HepG2 (cell line): ENCODE measurements at regions not wholly inside any gene's neighbourhood (a gene's known extent, or its start where the extent isn't known, plus 50 kb on each side); places are given as distances from the start of the nearest gene placed in this dataset.

ENCODE experiments used
- ATAC-seq: fragments of 200-7000 bp; cut with Tn5 transposase; 3 replicates; pipeline ENCODE4 v1.9.1; 2020; ENCODE audit warnings: mild to moderate bottlenecking, moderate library complexity
- BruUV-seq: library from RNA; stranded (reverse); fragments of 400-500 nt; replicated peaks from 2 replicates; lab custom pipeline; 2021; lab: Mats Ljungman, UMichigan
- CTCF ChIA-PET: fragments of 300-600 bp; formaldehyde crosslinking; extraction: SDS; loops from one replicate; lab custom pipeline; 2021; ENCODE audit warnings: low total read pairs, inconsistent platforms, low intra/inter-chr PET ratio; lab: Yijun Ruan, JAX
- POLR2A ChIA-PET: fragments of 350-600 bp; sonication (Branson Sonifier 250); formaldehyde crosslinking; loops from one replicate; lab custom pipeline; 2020; ENCODE audit warnings: antibody characterized with exemption, inconsistent platforms; lab: Yijun Ruan, JAX
- DNase-seq: peaks from one replicate; pipeline ENCODE4 v3.0.0-alpha.2; 2015; ENCODE audit warnings: low spot score
- FAIRE-seq: peaks from 3 replicates; lab custom pipeline; 2011; peaks lifted over from hg19 to GRCh38; lab: Jason Lieb, UNC
- H2AFZ ChIP-seq: one replicate; pipeline ENCODE4 v1.6.1; 2011; ENCODE audit warnings: low read length, inconsistent platforms
- H3K27ac ChIP-seq: fragments of 300-600 bp; 3 replicates; pipeline ENCODE4 v1.8.0; 2011; ENCODE audit warnings: mixed run types, mild to moderate bottlenecking, mixed read lengths, low read length, inconsistent platforms; ENCODE audit not compliant: insufficient read depth; ENCODE audit errors: extremely low read length
- H3K27me3 ChIP-seq, 2 experiments: fragments of 200-600 bp in 1 of 2; 2 replicates in 1 of 2; 3 replicates in 1 of 2; pipeline versions ENCODE4 v1.6.0 to v1.8.0; 2011; ENCODE audit warnings: low read length in 2 of 2, mild to moderate bottlenecking in 2 of 2, moderate library complexity in 2 of 2, inconsistent platforms in 1 of 2; ENCODE audit not compliant: insufficient read depth in 2 of 2, control insufficient read depth in 1 of 2
- H3K36me3 ChIP-seq, 2 experiments: fragments of 200-600 bp in 1 of 2; replicated peaks in 1 of 2; 2 replicates in 1 of 2; 3 replicates in 1 of 2; pipeline versions ENCODE4 v1.5.1 to v1.8.0; 2011; ENCODE audit warnings: low read length in 2 of 2, inconsistent platforms in 1 of 2; ENCODE audit not compliant: insufficient read depth in 2 of 2, control insufficient read depth in 1 of 2
- H3K4me1 ChIP-seq: 2 replicates; pipeline ENCODE4 v1.5.1; 2012; ENCODE audit warnings: low read length, inconsistent platforms; ENCODE audit not compliant: insufficient read depth
- H3K4me2 ChIP-seq: 2 replicates; pipeline ENCODE4 v1.6.0; 2011; ENCODE audit warnings: low read depth, low read length, inconsistent platforms
- H3K4me3 ChIP-seq, 3 experiments: fragments of 200-600 bp in 1 of 3; sonication (generic), shearing (Covaris generic) in 1 of 3; replicated peaks in 1 of 3; 2 replicates each; pipeline ENCODE4 v1.5.1; 2011 to 2016; ENCODE audit warnings: low read length in 3 of 3, inconsistent platforms in 2 of 3, low read depth in 2 of 3, mild to moderate bottlenecking in 2 of 3, control low read depth in 1 of 3, mixed read lengths in 1 of 3; ENCODE audit not compliant: insufficient read depth in 1 of 3
- H3K79me2 ChIP-seq: one replicate; pipeline ENCODE4 v1.6.1; 2011; ENCODE audit warnings: low read length, inconsistent platforms; ENCODE audit not compliant: insufficient read depth
- H3K9ac ChIP-seq: 2 replicates; pipeline ENCODE4 v1.6.0; 2011; ENCODE audit warnings: mild to moderate bottlenecking, low read depth, low read length, inconsistent platforms; ENCODE audit not compliant: insufficient read depth
- H3K9me3 ChIP-seq: 2 replicates; pipeline ENCODE4 v1.5.1; 2012; ENCODE audit warnings: mild to moderate bottlenecking, low read length
- H4K20me1 ChIP-seq: 2 replicates; pipeline ENCODE4 v1.6.0; 2011; ENCODE audit warnings: inconsistent platforms, mild to moderate bottlenecking, low read length, moderate library complexity; ENCODE audit not compliant: insufficient read depth
- KDM1A ChIP-seq: IDR thresholded peaks from 2 replicates; pipeline ENCODE4 v1.6.1; 2016; ENCODE audit warnings: missing compliant biosample characterization
- KLF15 ChIP-seq: sonication (generic); formaldehyde crosslinking; IDR thresholded peaks from 2 replicates; pipeline ENCODE4 v1.8.1; 2023; ENCODE audit warnings: borderline replicate concordance, mild to moderate bottlenecking, inconsistent platforms, missing genetic modification reagents, mixed read lengths
- NFATC3 ChIP-seq: sonication (generic); formaldehyde crosslinking; IDR thresholded peaks from 2 replicates; pipeline ENCODE4 v1.5.1; 2020; ENCODE audit warnings: mild to moderate bottlenecking, missing genetic modification reagents
- RBM22 ChIP-seq: fragments of 200-400 bp; formaldehyde crosslinking; optimal IDR thresholded peaks from 2 replicates; pipeline ENCODE3; 2017; ENCODE audit warnings: mild to moderate bottlenecking, low read length, moderate library complexity
- TBX3 ChIP-seq: fragments of 450-650 bp; IDR thresholded peaks from 2 replicates; pipeline ENCODE4 v1.6.1; 2017; ENCODE audit warnings: antibody characterized with exemption, mild to moderate bottlenecking, inconsistent platforms, borderline replicate concordance
- TOE1 ChIP-seq: sonication (generic); formaldehyde crosslinking; IDR thresholded peaks from 2 replicates; pipeline ENCODE4 v1.4.0; 2020; ENCODE audit warnings: mild to moderate bottlenecking, missing genetic modification reagents
- ZBTB1 ChIP-seq: sonication (generic); formaldehyde crosslinking; IDR thresholded peaks from 2 replicates; pipeline ENCODE4 v1.4.0; 2020; ENCODE audit warnings: missing genetic modification reagents, borderline replicate concordance
- ZNF546 ChIP-seq: sonication (generic); formaldehyde crosslinking; conservative IDR thresholded peaks from 2 replicates; pipeline ENCODE4 v1.8.1; 2023; ENCODE audit warnings: mild to moderate bottlenecking, missing genetic modification reagents
- ZNF780A ChIP-seq: sonication (generic); formaldehyde crosslinking; IDR thresholded peaks from 2 replicates; pipeline ENCODE4 v1.8.0; 2022; ENCODE audit warnings: mild to moderate bottlenecking, missing genetic modification reagents, moderate library complexity
- ZNF792 ChIP-seq: IDR thresholded peaks from 2 replicates; pipeline ENCODE4 v1.6.1; 2016
- WGBS: methylation state at CpG from one replicate; pipeline ENCODE4 v1.1.6; 2017; ENCODE audit warnings: low lambda C conversion rate; 5-methylcytosine and 5-hydroxymethylcytosine counted together
- in situ Hi-C: cut with HindIII; loops from 2 replicates; pipeline ENCODE4 v1.10.0; 2017; ENCODE audit warnings: low pct_unique_long_range_greater_than_20kb; ENCODE audit not compliant: extremely low pct_ligation_motif_present
- intact Hi-C: fragments of 100-400 bp; cut with micrococcal nuclease; formaldehyde crosslinking; loops from one replicate; pipeline ENCODE4 v1.10.0; 2022; ENCODE audit not compliant: unreplicated experiment
- TF ChIP-seq, protein P1 (sequence below): sonication (generic); formaldehyde crosslinking; IDR thresholded peaks from 2 replicates; pipeline ENCODE4 v1.4.0; 2020; ENCODE audit warnings: missing genetic modification reagents
- TF ChIP-seq, protein P2 (sequence below): sonication (generic); formaldehyde crosslinking; conservative IDR thresholded peaks from 2 replicates; pipeline ENCODE4 v1.8.0; 2022; ENCODE audit warnings: missing genetic modification reagents
- TF ChIP-seq, protein P3 (sequence below): sonication (generic); formaldehyde crosslinking; IDR thresholded peaks from 2 replicates; pipeline ENCODE4 v1.4.0; 2020; ENCODE audit warnings: missing genetic modification reagents

DNA sequence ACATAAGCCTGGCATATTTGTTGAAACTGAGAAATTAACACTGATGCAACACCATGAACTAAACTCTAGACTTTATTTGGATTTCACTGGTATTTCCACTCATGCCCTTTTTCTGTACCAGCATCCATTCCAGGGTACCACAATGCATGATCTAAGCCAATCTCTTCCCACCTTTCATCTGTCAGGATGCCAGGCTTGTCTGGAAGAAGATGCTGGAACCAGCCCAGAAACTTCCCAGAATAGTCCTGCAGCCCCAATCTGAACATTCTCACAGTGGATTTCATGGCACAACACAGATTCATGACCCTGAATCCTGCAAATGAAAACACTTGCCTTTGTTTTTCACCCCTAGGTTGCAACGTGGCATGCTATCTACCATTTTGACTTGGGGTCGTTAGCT, 189.3 kb upstream of the LHX5 start:
- Histone ChIP-seq H3K4me1 (no peaks in the 10 kb centered on the region), H3K27ac (no peak overlapping the region), H3K27me3 (peaks cover 2 to 6% of the 10 kb centered on the region in 2 experiments; a peak in 2 of 5 replicates), H2AFZ (no peak overlapping the region), H3K79me2 (no peaks in the 10 kb centered on the region), H3K4me2 (no peak overlapping the region), H4K20me1 (no peaks in the 10 kb centered on the region), H3K4me3 (no peak overlapping the region), H3K9me3 (no peaks in the 10 kb centered on the region), H3K9ac (no peak overlapping the region), H3K36me3 (no peaks in the 10 kb centered on the region)
- DNase-seq (no peak), ATAC-seq (no peak), FAIRE-seq (no peak)
- TF ChIP-seq KDM1A (CRISPR knock-in tag) = no peak
- no peak for TF ChIP-seq KLF15 (CRISPR knock-in tag)
- TF ChIP-seq, protein P1, sequence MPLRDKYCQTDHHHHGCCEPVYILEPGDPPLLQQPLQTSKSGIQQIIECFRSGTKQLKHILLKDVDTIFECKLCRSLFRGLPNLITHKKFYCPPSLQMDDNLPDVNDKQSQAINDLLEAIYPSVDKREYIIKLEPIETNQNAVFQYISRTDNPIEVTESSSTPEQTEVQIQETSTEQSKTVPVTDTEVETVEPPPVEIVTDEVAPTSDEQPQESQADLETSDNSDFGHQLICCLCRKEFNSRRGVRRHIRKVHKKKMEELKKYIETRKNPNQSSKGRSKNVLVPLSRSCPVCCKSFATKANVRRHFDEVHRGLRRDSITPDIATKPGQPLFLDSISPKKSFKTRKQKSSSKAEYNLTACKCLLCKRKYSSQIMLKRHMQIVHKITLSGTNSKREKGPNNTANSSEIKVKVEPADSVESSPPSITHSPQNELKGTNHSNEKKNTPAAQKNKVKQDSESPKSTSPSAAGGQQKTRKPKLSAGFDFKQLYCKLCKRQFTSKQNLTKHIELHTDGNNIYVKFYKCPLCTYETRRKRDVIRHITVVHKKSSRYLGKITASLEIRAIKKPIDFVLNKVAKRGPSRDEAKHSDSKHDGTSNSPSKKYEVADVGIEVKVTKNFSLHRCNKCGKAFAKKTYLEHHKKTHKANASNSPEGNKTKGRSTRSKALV (CRISPR knock-in tag) = no peak
- TF ChIP-seq, protein P2, sequence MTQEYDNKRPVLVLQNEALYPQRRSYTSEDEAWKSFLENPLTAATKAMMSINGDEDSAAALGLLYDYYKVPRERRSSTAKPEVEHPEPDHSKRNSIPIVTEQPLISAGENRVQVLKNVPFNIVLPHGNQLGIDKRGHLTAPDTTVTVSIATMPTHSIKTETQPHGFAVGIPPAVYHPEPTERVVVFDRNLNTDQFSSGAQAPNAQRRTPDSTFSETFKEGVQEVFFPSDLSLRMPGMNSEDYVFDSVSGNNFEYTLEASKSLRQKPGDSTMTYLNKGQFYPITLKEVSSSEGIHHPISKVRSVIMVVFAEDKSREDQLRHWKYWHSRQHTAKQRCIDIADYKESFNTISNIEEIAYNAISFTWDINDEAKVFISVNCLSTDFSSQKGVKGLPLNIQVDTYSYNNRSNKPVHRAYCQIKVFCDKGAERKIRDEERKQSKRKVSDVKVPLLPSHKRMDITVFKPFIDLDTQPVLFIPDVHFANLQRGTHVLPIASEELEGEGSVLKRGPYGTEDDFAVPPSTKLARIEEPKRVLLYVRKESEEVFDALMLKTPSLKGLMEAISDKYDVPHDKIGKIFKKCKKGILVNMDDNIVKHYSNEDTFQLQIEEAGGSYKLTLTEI (CRISPR knock-in tag) = no peak
- TF ChIP-seq TBX3 = no peak
- TF ChIP-seq, protein P3, sequence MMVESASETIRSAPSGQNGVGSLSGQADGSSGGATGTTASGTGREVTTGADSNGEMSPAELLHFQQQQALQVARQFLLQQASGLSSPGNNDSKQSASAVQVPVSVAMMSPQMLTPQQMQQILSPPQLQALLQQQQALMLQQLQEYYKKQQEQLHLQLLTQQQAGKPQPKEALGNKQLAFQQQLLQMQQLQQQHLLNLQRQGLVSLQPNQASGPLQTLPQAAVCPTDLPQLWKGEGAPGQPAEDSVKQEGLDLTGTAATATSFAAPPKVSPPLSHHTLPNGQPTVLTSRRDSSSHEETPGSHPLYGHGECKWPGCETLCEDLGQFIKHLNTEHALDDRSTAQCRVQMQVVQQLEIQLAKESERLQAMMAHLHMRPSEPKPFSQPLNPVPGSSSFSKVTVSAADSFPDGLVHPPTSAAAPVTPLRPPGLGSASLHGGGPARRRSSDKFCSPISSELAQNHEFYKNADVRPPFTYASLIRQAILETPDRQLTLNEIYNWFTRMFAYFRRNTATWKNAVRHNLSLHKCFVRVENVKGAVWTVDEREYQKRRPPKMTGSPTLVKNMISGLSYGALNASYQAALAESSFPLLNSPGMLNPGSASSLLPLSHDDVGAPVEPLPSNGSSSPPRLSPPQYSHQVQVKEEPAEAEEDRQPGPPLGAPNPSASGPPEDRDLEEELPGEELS = no peak
- no peak for TF ChIP-seq ZNF792
- TF ChIP-seq NFATC3 (CRISPR knock-in tag) = no peak
- TF ChIP-seq RBM22 = no peak
- no peak for TF ChIP-seq TOE1 (CRISPR knock-in tag)
- no peak for TF ChIP-seq ZNF780A (CRISPR knock-in tag)
- TF ChIP-seq ZNF546 (CRISPR knock-in tag) = no peak
- TF ChIP-seq ZBTB1 (CRISPR knock-in tag) = no peak
- intact Hi-C loops = no loop called here
- BruUV-seq = no TSS peak
- ChIA-PET POLR2A (no interaction called here), CTCF (no interaction called here)
- in situ Hi-C loops = no loop called here
- 3% methylated on average over 2 of the region's 2 CpGs for WGBS
